OCI-LY7 (cell line): ENCODE measurements at regions not wholly inside any gene's neighbourhood (a gene's known extent, or its start where the extent isn't known, plus 50 kb on each side); places are given as distances from the start of the nearest gene placed in this dataset.

ENCODE experiments used
- BruUV-seq: library from RNA; stranded (reverse); fragments of 400-500 nt; replicated peaks from 2 replicates; lab custom pipeline; 2021; lab: Mats Ljungman, UMichigan
- CTCF ChIA-PET: fragments of 300-600 bp; sonication (Branson Sonifier 250); formaldehyde crosslinking; loops from one replicate; lab custom pipeline; 2022; ENCODE audit warnings: antibody characterized with exemption; ENCODE audit not compliant: unreplicated experiment; lab: Charles Lee
- POLR2A ChIA-PET: fragments of 300-600 bp; sonication (Branson Sonifier 250); formaldehyde crosslinking; loops from one replicate; lab custom pipeline; 2022; ENCODE audit warnings: antibody characterized with exemption; lab: Charles Lee
- DNase-seq: peaks from one replicate; pipeline ENCODE4 v3.0.0-alpha.2; 2015; ENCODE audit warnings: low spot score
- H2AFZ ChIP-seq: fragments of 200-600 bp; sonication (generic), shearing (Covaris generic); 2 replicates; pipeline ENCODE4 v1.6.1; 2014; ENCODE audit warnings: mild to moderate bottlenecking, antibody characterized with exemption, low read length, moderate library complexity
- H3K27ac ChIP-seq: fragments of 200-600 bp; sonication (generic); 2 replicates; pipeline ENCODE4 v1.5.1; 2014; ENCODE audit warnings: mixed run types, low read depth, mild to moderate bottlenecking, moderate library complexity, low read length, inconsistent platforms; ENCODE audit not compliant: poor library complexity, severe bottlenecking
- H3K36me3 ChIP-seq: fragments of 200-600 bp; sonication (generic); 2 replicates; pipeline ENCODE4 v1.6.1; 2014; ENCODE audit warnings: mild to moderate bottlenecking, antibody characterized with exemption, low read length, moderate library complexity, mixed read lengths; ENCODE audit not compliant: insufficient read depth
- H3K4me1 ChIP-seq: fragments of 200-600 bp; sonication (generic); 2 replicates; pipeline ENCODE4 v1.5.1; 2014; ENCODE audit warnings: mild to moderate bottlenecking, low read length; ENCODE audit not compliant: insufficient read depth, poor library complexity, severe bottlenecking
- H3K4me2 ChIP-seq: fragments of 200-600 bp; sonication (generic); 2 replicates; pipeline ENCODE4 v1.6.1; 2014; ENCODE audit warnings: mild to moderate bottlenecking, low read length
- H3K4me3 ChIP-seq: fragments of 200-600 bp; sonication (generic); 2 replicates; pipeline ENCODE4 v1.5.1; 2014; ENCODE audit warnings: mild to moderate bottlenecking, low read depth, low read length; ENCODE audit not compliant: poor library complexity, severe bottlenecking
- H3K79me2 ChIP-seq: fragments of 200-600 bp; sonication (generic); 2 replicates; pipeline ENCODE4 v1.6.1; 2016; ENCODE audit warnings: low read depth, mild to moderate bottlenecking, low read length, moderate library complexity, mixed read lengths; ENCODE audit not compliant: insufficient read depth
- H3K9me2 ChIP-seq: fragments of 200-600 bp; sonication (generic); 2 replicates; pipeline ENCODE4 v1.6.1; 2016; ENCODE audit warnings: mild to moderate bottlenecking, low read length, mixed read lengths; ENCODE audit not compliant: insufficient read depth
- H3K9me3 ChIP-seq: fragments of 200-600 bp; sonication (generic); 2 replicates; pipeline ENCODE4 v1.6.1; 2014; ENCODE audit warnings: mild to moderate bottlenecking, mixed run types, low read length, mixed read lengths
- H4K20me1 ChIP-seq: fragments of 200-600 bp; sonication (generic); 2 replicates; pipeline ENCODE4 v1.6.1; 2014; ENCODE audit warnings: mild to moderate bottlenecking, antibody characterized with exemption, low read length, moderate library complexity, mixed read lengths; ENCODE audit not compliant: insufficient read depth
- EZH2phosphoT487 ChIP-seq: fragments of 200-600 bp; sonication (generic); IDR thresholded peaks from 2 replicates; pipeline ENCODE4 v1.6.1; 2018; ENCODE audit warnings: low read depth, borderline replicate concordance, mild to moderate bottlenecking, mixed run types, antibody characterized with exemption, low read length, moderate library complexity, mixed read lengths
- intact Hi-C: fragments of 100-400 bp; cut with micrococcal nuclease; formaldehyde crosslinking; loops from one replicate; pipeline ENCODE4 v1.10.0; 2022; ENCODE audit not compliant: unreplicated experiment
- TF ChIP-seq, protein P1 (sequence below): fragments of 200-600 bp; sonication (generic); conservative IDR thresholded peaks from 2 replicates; pipeline ENCODE4 v1.5.1; 2014; ENCODE audit warnings: mild to moderate bottlenecking, antibody characterized with exemption, low read length, moderate library complexity, mixed read lengths

DNA sequence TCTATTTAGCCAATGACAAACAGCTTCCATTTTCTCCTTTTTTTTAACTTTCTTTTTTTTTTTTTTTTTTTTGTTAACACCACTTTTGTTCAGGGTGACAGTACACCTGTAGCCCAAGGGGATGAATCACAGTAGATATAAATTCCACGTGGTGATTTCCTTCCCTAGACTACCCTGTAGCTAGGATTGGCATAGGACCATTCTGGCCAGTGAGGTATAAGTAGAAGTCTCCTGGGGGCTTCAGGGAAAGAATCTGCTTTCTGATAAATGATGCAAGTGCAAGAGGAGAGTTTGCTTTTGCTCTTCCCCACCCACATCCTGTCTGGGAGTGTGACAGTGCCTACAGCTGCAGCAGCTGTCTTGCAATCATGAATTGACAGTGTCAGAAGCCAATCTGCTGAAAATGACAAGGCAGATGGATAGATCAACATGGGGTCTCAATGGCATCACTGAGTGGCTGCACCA is 63.2 kb upstream of the TOMM7 start:
- BruUV-seq: no TSS peak
- Histone ChIP-seq H3K4me2 (peak overlapping the region; percentile 57), H3K9me2 (no peaks in the 10 kb centered on the region), H3K9me3 (no peaks in the 10 kb centered on the region), H3K4me3 (peak overlapping the region; percentile 30), H3K4me1 (peaks cover 18% of the 10 kb centered on the region), H2AFZ (peak overlapping the region; percentile 27; the same call in 1 of the 2 replicates), H3K79me2 (no peaks in the 10 kb centered on the region), H3K36me3 (no peaks in the 10 kb centered on the region), H4K20me1 (no peaks in the 10 kb centered on the region), H3K27ac (peak overlapping the region; percentile 39)
- TF ChIP-seq EZH2phosphoT487: no peak
- TF ChIP-seq, protein P1, sequence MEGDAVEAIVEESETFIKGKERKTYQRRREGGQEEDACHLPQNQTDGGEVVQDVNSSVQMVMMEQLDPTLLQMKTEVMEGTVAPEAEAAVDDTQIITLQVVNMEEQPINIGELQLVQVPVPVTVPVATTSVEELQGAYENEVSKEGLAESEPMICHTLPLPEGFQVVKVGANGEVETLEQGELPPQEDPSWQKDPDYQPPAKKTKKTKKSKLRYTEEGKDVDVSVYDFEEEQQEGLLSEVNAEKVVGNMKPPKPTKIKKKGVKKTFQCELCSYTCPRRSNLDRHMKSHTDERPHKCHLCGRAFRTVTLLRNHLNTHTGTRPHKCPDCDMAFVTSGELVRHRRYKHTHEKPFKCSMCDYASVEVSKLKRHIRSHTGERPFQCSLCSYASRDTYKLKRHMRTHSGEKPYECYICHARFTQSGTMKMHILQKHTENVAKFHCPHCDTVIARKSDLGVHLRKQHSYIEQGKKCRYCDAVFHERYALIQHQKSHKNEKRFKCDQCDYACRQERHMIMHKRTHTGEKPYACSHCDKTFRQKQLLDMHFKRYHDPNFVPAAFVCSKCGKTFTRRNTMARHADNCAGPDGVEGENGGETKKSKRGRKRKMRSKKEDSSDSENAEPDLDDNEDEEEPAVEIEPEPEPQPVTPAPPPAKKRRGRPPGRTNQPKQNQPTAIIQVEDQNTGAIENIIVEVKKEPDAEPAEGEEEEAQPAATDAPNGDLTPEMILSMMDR: no peak
- intact Hi-C loops: loop anchor here (1.0 to 2.0 kb wide), 2 partner anchors 32 to 105 kb away; no protein-coding TSS in a partner anchor
- CTCF ChIA-PET: no interaction called here
- POLR2A ChIA-PET: interaction anchor here (0.6 to 1.8 kb wide), 18 partner anchors 10 to 496 kb away, joined by 3 to 9 read pairs (median 4); partner anchors contain the start of gene IL6
- peak; percentile 92 for DNase-seq

DNA sequence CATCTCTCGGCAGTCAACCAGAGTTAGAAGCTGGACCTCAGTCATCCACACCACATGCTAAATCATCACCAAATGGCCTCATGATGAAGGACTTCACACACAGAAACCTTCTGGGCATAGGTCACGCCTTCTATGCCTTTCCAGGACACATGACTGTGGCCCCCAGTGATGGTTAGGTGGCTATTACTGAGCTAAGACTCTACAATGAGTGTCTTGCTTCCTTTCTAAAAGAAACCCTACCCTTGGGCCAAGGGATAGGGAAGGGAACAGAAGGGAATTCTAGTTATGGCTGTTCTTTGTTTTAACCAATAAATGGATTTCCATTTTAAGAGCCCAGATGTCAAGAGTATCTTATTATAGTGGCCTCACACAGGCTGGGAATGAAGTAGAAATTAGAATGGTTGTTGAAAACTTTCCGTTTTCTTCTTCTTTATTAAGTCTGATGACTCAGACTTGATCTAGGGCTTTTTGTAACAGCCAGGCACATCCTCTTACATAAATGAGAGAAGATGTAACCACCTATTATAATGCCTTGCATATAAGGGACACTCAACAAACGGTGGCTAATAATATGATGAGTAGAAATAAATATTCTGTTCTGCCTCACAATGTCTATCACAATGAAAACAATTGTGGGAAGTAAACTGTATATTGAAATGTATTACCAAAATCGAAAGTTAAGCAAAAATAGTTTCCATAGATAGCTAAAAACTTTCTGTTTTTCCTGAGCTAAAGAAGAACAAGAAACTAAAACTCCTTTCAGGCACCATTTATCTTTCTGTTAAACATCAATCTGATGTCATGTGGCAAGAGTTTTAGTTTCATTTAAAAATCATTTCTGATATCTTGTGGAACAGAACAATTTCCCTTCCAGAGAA is 62.5 kb upstream of the TOMM7 start:
- Histone ChIP-seq H4K20me1 (no peaks in the 10 kb centered on the region), H3K9me2 (no peaks in the 10 kb centered on the region), H3K27ac (peak overlapping the region; percentile 39), H3K4me3 (peak overlapping the region; percentile 30), H3K79me2 (no peaks in the 10 kb centered on the region), H3K4me1 (peaks cover 18% of the 10 kb centered on the region), H3K36me3 (no peaks in the 10 kb centered on the region), H2AFZ (peak overlapping the region; percentile 27; the same call in 1 of the 2 replicates), H3K4me2 (peak overlapping the region; percentile 57), H3K9me3 (no peaks in the 10 kb centered on the region)
- CTCF ChIA-PET: no interaction called here
- DNase-seq: no peak
- POLR2A ChIA-PET: interaction anchor here (0.6 to 1.8 kb wide), 19 partner anchors 10 to 495 kb away, joined by 3 to 9 read pairs (median 4); partner anchors contain the start of gene IL6
- intact Hi-C loops: no loop called here
- TSS peak; percentile 86 for BruUV-seq
- TF ChIP-seq EZH2phosphoT487: no peak
- TF ChIP-seq, protein P1: no peak
